ENCODE measurements at regions not wholly inside any gene's neighbourhood (a gene's known extent, or its start where the extent isn't known, plus 50 kb on each side); places are given as distances from the start of the nearest gene placed in this dataset.

DNA sequence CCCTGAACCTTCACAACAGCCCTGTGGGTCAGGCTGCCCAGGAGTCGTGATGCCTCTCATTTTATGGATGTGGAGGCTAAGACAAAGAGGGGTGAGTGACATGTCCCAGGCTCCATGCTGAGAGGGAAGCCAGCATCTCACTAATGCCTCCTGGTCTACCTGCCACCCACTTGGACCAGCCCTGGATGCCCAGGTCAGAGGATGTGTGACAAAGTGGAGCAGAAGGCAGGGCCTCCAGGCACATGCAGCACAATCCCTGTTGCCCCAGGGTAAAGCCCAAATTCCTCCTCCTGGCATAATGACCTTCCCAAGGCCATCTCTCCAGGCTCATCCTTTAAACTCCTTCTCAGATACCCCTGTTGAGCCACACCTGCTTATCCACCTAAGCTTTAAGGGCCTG is 51.4 kb upstream of the XPA start:
- TF ChIP-seq, protein P1, sequence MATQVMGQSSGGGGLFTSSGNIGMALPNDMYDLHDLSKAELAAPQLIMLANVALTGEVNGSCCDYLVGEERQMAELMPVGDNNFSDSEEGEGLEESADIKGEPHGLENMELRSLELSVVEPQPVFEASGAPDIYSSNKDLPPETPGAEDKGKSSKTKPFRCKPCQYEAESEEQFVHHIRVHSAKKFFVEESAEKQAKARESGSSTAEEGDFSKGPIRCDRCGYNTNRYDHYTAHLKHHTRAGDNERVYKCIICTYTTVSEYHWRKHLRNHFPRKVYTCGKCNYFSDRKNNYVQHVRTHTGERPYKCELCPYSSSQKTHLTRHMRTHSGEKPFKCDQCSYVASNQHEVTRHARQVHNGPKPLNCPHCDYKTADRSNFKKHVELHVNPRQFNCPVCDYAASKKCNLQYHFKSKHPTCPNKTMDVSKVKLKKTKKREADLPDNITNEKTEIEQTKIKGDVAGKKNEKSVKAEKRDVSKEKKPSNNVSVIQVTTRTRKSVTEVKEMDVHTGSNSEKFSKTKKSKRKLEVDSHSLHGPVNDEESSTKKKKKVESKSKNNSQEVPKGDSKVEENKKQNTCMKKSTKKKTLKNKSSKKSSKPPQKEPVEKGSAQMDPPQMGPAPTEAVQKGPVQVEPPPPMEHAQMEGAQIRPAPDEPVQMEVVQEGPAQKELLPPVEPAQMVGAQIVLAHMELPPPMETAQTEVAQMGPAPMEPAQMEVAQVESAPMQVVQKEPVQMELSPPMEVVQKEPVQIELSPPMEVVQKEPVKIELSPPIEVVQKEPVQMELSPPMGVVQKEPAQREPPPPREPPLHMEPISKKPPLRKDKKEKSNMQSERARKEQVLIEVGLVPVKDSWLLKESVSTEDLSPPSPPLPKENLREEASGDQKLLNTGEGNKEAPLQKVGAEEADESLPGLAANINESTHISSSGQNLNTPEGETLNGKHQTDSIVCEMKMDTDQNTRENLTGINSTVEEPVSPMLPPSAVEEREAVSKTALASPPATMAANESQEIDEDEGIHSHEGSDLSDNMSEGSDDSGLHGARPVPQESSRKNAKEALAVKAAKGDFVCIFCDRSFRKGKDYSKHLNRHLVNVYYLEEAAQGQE (IDR thresholded peaks at IDR 0.05; ENCODE audit: insufficient replicate concordance, low read depth) = no peak
- TF ChIP-seq, protein P2, sequence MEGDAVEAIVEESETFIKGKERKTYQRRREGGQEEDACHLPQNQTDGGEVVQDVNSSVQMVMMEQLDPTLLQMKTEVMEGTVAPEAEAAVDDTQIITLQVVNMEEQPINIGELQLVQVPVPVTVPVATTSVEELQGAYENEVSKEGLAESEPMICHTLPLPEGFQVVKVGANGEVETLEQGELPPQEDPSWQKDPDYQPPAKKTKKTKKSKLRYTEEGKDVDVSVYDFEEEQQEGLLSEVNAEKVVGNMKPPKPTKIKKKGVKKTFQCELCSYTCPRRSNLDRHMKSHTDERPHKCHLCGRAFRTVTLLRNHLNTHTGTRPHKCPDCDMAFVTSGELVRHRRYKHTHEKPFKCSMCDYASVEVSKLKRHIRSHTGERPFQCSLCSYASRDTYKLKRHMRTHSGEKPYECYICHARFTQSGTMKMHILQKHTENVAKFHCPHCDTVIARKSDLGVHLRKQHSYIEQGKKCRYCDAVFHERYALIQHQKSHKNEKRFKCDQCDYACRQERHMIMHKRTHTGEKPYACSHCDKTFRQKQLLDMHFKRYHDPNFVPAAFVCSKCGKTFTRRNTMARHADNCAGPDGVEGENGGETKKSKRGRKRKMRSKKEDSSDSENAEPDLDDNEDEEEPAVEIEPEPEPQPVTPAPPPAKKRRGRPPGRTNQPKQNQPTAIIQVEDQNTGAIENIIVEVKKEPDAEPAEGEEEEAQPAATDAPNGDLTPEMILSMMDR (IDR thresholded peaks at IDR 0.05; ENCODE audit: insufficient read depth, low read length) = no peak
- no peak for TF ChIP-seq POLR2AphosphoS5 (IDR thresholded peaks at IDR 0.05; ENCODE audit: low read depth)
- TF ChIP-seq GABPA (IDR thresholded peaks at IDR 0.05; ENCODE audit: low read depth) = no peak
- no peak for TF ChIP-seq SPI1 (IDR thresholded peaks at IDR 0.05; ENCODE audit: borderline replicate concordance, low read depth)

Measured in HL-60 (cell line).